ENCODE measurements at regions not wholly inside any gene's neighbourhood (a gene's known extent, or its start where the extent isn't known, plus 50 kb on each side); places are given as distances from the start of the nearest gene placed in this dataset.

DNA sequence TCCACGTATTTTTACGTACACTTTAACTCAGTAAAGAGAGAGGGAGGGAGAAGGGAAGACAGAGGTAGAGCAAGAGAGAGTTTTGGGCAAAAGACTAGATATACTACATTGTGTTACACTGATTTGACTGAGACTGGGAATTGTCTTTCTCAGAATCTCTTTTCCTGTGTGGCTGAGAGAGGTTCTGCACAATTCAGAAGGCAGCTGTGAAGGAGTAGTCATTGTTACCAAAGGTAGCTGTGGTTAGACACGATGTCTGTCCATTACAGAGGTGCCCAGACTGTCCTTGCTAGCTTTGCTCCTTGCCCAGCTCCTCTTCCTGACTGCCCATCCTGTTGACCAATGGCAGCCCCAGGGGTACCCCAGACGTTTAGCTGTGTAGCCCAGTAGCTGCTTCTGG lies 577.5 kb upstream of the CBLB start:
- TF ChIP-seq POLR2AphosphoS5 (IDR thresholded peaks at IDR 0.05; ENCODE audit: low read depth, low read length) (no peak), POLR2A (IDR thresholded peaks at IDR 0.05; ENCODE audit: low read depth, low read length) (no peak)

Data from GM12891 (cell line).